H9 (cell line): ENCODE measurements at regions not wholly inside any gene's neighbourhood (a gene's known extent, or its start where the extent isn't known, plus 50 kb on each side); places are given as distances from the start of the nearest gene placed in this dataset.

Source experiments
- DNase-seq: peaks from one replicate; pipeline ENCODE4 v3.0.0-alpha.2; 2017
- H2AFZ ChIP-seq: one replicate; pipeline ENCODE4 v1.6.1; 2013; ENCODE audit warnings: mild to moderate bottlenecking, low read length, control low read depth, moderate library complexity
- H2AK5ac ChIP-seq: 2 replicates; pipeline ENCODE4 v1.6.1; 2013; ENCODE audit warnings: low read length, control low read depth, mixed read lengths; ENCODE audit not compliant: insufficient read length
- H2BK120ac ChIP-seq: one replicate; pipeline ENCODE4 v1.6.1; 2013; ENCODE audit warnings: low read depth, mild to moderate bottlenecking, low read length, control low read depth, inconsistent platforms; ENCODE audit not compliant: poor library complexity, severe bottlenecking
- H2BK12ac ChIP-seq: 2 replicates; pipeline ENCODE4 v1.6.1; 2013; ENCODE audit warnings: low read length, control low read depth, mixed read lengths, low read depth; ENCODE audit not compliant: insufficient read length
- H2BK15ac ChIP-seq: 2 replicates; pipeline ENCODE4 v1.6.1; 2013; ENCODE audit warnings: low read depth, low read length, control low read depth
- H2BK20ac ChIP-seq: one replicate; pipeline ENCODE4 v1.6.1; 2013; ENCODE audit warnings: low read depth, mild to moderate bottlenecking, low read length, control low read depth, inconsistent platforms; ENCODE audit not compliant: poor library complexity, severe bottlenecking
- H2BK5ac ChIP-seq: 2 replicates; pipeline ENCODE4 v1.6.1; 2013; ENCODE audit warnings: low read length, control low read depth, mixed read lengths; ENCODE audit not compliant: insufficient read length
- H3K14ac ChIP-seq: 2 replicates; pipeline ENCODE4 v1.6.1; 2013; ENCODE audit warnings: low read length, control low read depth; ENCODE audit not compliant: insufficient read depth
- H3K18ac ChIP-seq: 2 replicates; pipeline ENCODE4 v1.6.1; 2013; ENCODE audit warnings: low read depth, mild to moderate bottlenecking, mixed read lengths, low read length, control low read depth; ENCODE audit not compliant: insufficient read length
- H3K23ac ChIP-seq: 2 replicates; pipeline ENCODE4 v1.6.1; 2013; ENCODE audit warnings: low read length, control low read depth, mixed read lengths, low read depth; ENCODE audit not compliant: insufficient read length
- H3K23me2 ChIP-seq: 2 replicates; pipeline ENCODE4 v1.6.1; 2013; ENCODE audit warnings: low read depth, mild to moderate bottlenecking, mixed read lengths, low read length, control low read depth; ENCODE audit not compliant: insufficient read length, poor library complexity, severe bottlenecking
- H3K27ac ChIP-seq: 2 replicates; pipeline ENCODE4 v1.5.1; 2013; ENCODE audit warnings: low read length, control low read depth, mixed read lengths, low read depth; ENCODE audit not compliant: insufficient read length
- H3K27me3 ChIP-seq: 2 replicates; pipeline ENCODE4 v1.6.1; 2013; ENCODE audit warnings: low read length, control low read depth, inconsistent platforms; ENCODE audit not compliant: insufficient read depth
- H3K4ac ChIP-seq: 2 replicates; pipeline ENCODE4 v1.6.1; 2013; ENCODE audit warnings: low read depth, mild to moderate bottlenecking, control low read depth, inconsistent platforms, low read length, moderate library complexity
- H3K4me1 ChIP-seq: 2 replicates; pipeline ENCODE4 v1.6.1; 2013; ENCODE audit warnings: low read length, control low read depth, inconsistent platforms; ENCODE audit not compliant: insufficient read depth
- H3K4me2 ChIP-seq: 2 replicates; pipeline ENCODE4 v1.6.1; 2013; ENCODE audit warnings: low read length, control low read depth, mixed read lengths; ENCODE audit not compliant: insufficient read length, insufficient read depth
- H3K56ac ChIP-seq: 2 replicates; pipeline ENCODE4 v1.6.1; 2013; ENCODE audit warnings: low read depth, mild to moderate bottlenecking, mixed read lengths, low read length, control low read depth; ENCODE audit not compliant: insufficient read length
- H3K79me1 ChIP-seq: 2 replicates; pipeline ENCODE4 v1.6.1; 2013; ENCODE audit warnings: low read depth, mild to moderate bottlenecking, moderate library complexity, low read length, control low read depth, inconsistent platforms; ENCODE audit not compliant: insufficient read depth, poor library complexity, severe bottlenecking
- H3K79me2 ChIP-seq: 2 replicates; pipeline ENCODE4 v1.6.1; 2013; ENCODE audit warnings: low read length, control low read depth, inconsistent platforms; ENCODE audit not compliant: insufficient read depth
- H3K9ac ChIP-seq: 2 replicates; pipeline ENCODE4 v1.6.1; 2013; ENCODE audit warnings: low read length, control low read depth, mixed read lengths; ENCODE audit not compliant: insufficient read length; ENCODE audit errors: extremely low read depth
- H3K9me3 ChIP-seq: one replicate; pipeline ENCODE4 v1.6.1; 2013; ENCODE audit warnings: low read depth, low read length, inconsistent platforms; ENCODE audit not compliant: control insufficient read depth
- H3T11ph ChIP-seq: one replicate; pipeline ENCODE4 v1.6.1; 2013; ENCODE audit warnings: mild to moderate bottlenecking, low read length, control low read depth, inconsistent platforms
- H4K20me1 ChIP-seq: one replicate; pipeline ENCODE4 v1.6.1; 2013; ENCODE audit not compliant: control insufficient read depth, insufficient read length, insufficient read depth
- H4K5ac ChIP-seq: 2 replicates; pipeline ENCODE4 v1.6.1; 2013; ENCODE audit warnings: low read depth, mild to moderate bottlenecking, mixed read lengths, low read length, control low read depth; ENCODE audit not compliant: insufficient read length
- H4K8ac ChIP-seq: replicated peaks from 2 replicates; pipeline ENCODE4 v1.6.1; 2013; ENCODE audit warnings: low read length, control low read depth, mixed read lengths, low read depth; ENCODE audit not compliant: insufficient read length
- H4K91ac ChIP-seq: 2 replicates; pipeline ENCODE4 v1.6.1; 2013; ENCODE audit warnings: low read depth, mild to moderate bottlenecking, moderate library complexity, mixed read lengths, low read length, control low read depth; ENCODE audit not compliant: insufficient read length
- H3K27ac Mint-ChIP-seq, 3 experiments: 2 replicates in 2 of 3; 3 replicates in 1 of 3; pipeline ENCODE4 v1.8.0; 2020 to 2021; ENCODE audit warnings: mixed read lengths in 3 of 3, mild to moderate bottlenecking in 1 of 3, moderate library complexity in 1 of 3
- H3K27me3 Mint-ChIP-seq: 2 replicates; pipeline ENCODE4 v1.8.0; 2021; ENCODE audit warnings: low read depth, mild to moderate bottlenecking, moderate library complexity, mixed read lengths
- H3K36me3 Mint-ChIP-seq, 3 experiments: 2 replicates in 2 of 3; 3 replicates in 1 of 3; pipeline ENCODE4 v1.8.0; 2020 to 2021; ENCODE audit warnings: low read depth in 3 of 3, mixed read lengths in 3 of 3; ENCODE audit not compliant: insufficient read depth in 1 of 3
- H3K4me1 Mint-ChIP-seq, 2 experiments: 2 replicates each; pipeline ENCODE4 v1.8.0; 2020; ENCODE audit warnings: mixed read lengths in 2 of 2
- H3K4me3 Mint-ChIP-seq, 2 experiments: 2 replicates in 1 of 2; 3 replicates in 1 of 2; pipeline ENCODE4 v1.8.0; 2020 to 2021; ENCODE audit warnings: mild to moderate bottlenecking in 2 of 2, mixed read lengths in 2 of 2, moderate library complexity in 1 of 2
- H3K9me3 Mint-ChIP-seq, 2 experiments: 2 replicates in 1 of 2; 3 replicates in 1 of 2; pipeline ENCODE4 v1.8.0; 2020; ENCODE audit warnings: mild to moderate bottlenecking in 2 of 2, mixed read lengths in 2 of 2, moderate library complexity in 1 of 2
- CTCF ChIP-seq: fragments of 200-600 bp; sonication (generic); conservative IDR thresholded peaks from 3 replicates; pipeline ENCODE4 v1.8.0; 2021; ENCODE audit warnings: antibody characterized with exemption, mild to moderate bottlenecking
- WGBS: extraction: QIAGEN DNeasy Blood & Tissue Kit; methylation state at CpG from one replicate; pipeline ENCODE4 v1.1.7; 2013; ENCODE audit warnings: missing lambda C conversion rate, low lambda C conversion rate, mixed read lengths; ENCODE audit not compliant: insufficient read length; ENCODE audit errors: extremely low coverage; 5-methylcytosine and 5-hydroxymethylcytosine counted together

- no peak overlapping the region for H3K14ac ChIP-seq
- no peak overlapping the region for H2BK20ac ChIP-seq
- no peak overlapping the region for H3K4me2 ChIP-seq
- no peaks in the 10 kb centered on the region for H3K27me3 Mint-ChIP-seq
- no peak overlapping the region for H2BK5ac ChIP-seq
- no peak overlapping the region for H2BK15ac ChIP-seq
- H3K18ac ChIP-seq, result no peak overlapping the region
- no CpG with 5 or more reads among the region's 2 CpGs for WGBS
- no peak overlapping the region for H4K5ac ChIP-seq
- H3K9me3 ChIP-seq, result no peaks in the 10 kb centered on the region
- no peaks in the 10 kb centered on the region for H3K36me3 Mint-ChIP-seq
- H4K8ac ChIP-seq, result no peak overlapping the region
- no peak overlapping the region for H2BK12ac ChIP-seq
- no peak overlapping the region for H3K27ac ChIP-seq
- H3K9ac ChIP-seq, result no peak overlapping the region
- no peak for DNase-seq
- no peak overlapping the region for H3K4ac ChIP-seq
- H4K91ac ChIP-seq, result no peak overlapping the region
- H3K27me3 ChIP-seq, result no peaks in the 10 kb centered on the region
- no peak overlapping the region for H3K4me3 Mint-ChIP-seq
- no peak overlapping the region for H3K27ac Mint-ChIP-seq
- no peak overlapping the region for H3K56ac ChIP-seq
- H3K79me2 ChIP-seq, result no peaks in the 10 kb centered on the region
- no peak overlapping the region for H2AFZ ChIP-seq
- no peaks in the 10 kb centered on the region for H3K79me1 ChIP-seq
- no peak overlapping the region for H2BK120ac ChIP-seq
- peaks cover 0 to 3% of the 10 kb centered on the region in 2 experiments; a peak in 3 of 4 replicates for H3K4me1 Mint-ChIP-seq
- H2AK5ac ChIP-seq, result no peak overlapping the region
- no peaks in the 10 kb centered on the region for H3K23me2 ChIP-seq
- H3K23ac ChIP-seq, result no peak overlapping the region
- no peaks in the 10 kb centered on the region for H3K9me3 Mint-ChIP-seq
- TF ChIP-seq CTCF, result no peak
- H4K20me1 ChIP-seq, result no peaks in the 10 kb centered on the region
- no peak overlapping the region for H3T11ph ChIP-seq
- H3K4me1 ChIP-seq, result no peaks in the 10 kb centered on the region
Measured at GRCh38 chr15:97604677-97605076, 355.8 kb upstream of the ARRDC4 start.
